ENCODE measurements at regions not wholly inside any gene's neighbourhood (a gene's known extent, or its start where the extent isn't known, plus 50 kb on each side); places are given as distances from the start of the nearest gene placed in this dataset.

- no peak overlapping the region for H3K4me3 ChIP-seq (ENCODE audit: low read depth, low read length)
- no peak for DNase-seq (ENCODE audit: low read depth)
- TF ChIP-seq CTCF (IDR thresholded peaks at IDR 0.05; ENCODE audit: insufficient read depth, low read depth, low read length): no peak
Measured at GRCh38 chrY:19574939-19575338, 169.6 kb downstream of the KDM5D start.

GRCh38 chrY:19573646-19574045 lies 170.9 kb downstream of the KDM5D start:
- H3K4me3 ChIP-seq (ENCODE audit: low read depth, low read length): no peak overlapping the region
- no peak for TF ChIP-seq CTCF (IDR thresholded peaks at IDR 0.05; ENCODE audit: insufficient read depth, low read depth, low read length)
- no peak for DNase-seq (ENCODE audit: low read depth)

- TF ChIP-seq CTCF (IDR thresholded peaks at IDR 0.05; ENCODE audit: insufficient read depth, low read depth, low read length): no peak
- no peak overlapping the region for H3K4me3 ChIP-seq (ENCODE audit: low read depth, low read length)
- DNase-seq (ENCODE audit: low read depth): no peak
Measured at GRCh38 chrY:19570999-19571398, 173.5 kb downstream of the KDM5D start.

GRCh38 chrY:19567943-19568342 lies 176.6 kb downstream of the KDM5D start:
- DNase-seq (ENCODE audit: low read depth): peak; percentile 11
- no peak for TF ChIP-seq CTCF (IDR thresholded peaks at IDR 0.05; ENCODE audit: insufficient read depth, low read depth, low read length)
- H3K4me3 ChIP-seq (ENCODE audit: low read depth, low read length): peak overlapping the region; percentile 74

- H3K4me3 ChIP-seq (ENCODE audit: low read depth, low read length): peak overlapping the region; percentile 74
- peak; percentile 93 for DNase-seq (ENCODE audit: low read depth)
- no peak for TF ChIP-seq CTCF (IDR thresholded peaks at IDR 0.05; ENCODE audit: insufficient read depth, low read depth, low read length)
Measured at GRCh38 chrY:19567051-19567921, 177.2 kb downstream of the KDM5D start.

GRCh38 chrY:19559161-19559560 lies 185.4 kb downstream of the KDM5D start:
- TF ChIP-seq CTCF (IDR thresholded peaks at IDR 0.05; ENCODE audit: insufficient read depth, low read depth, low read length): no peak
- DNase-seq (ENCODE audit: low read depth): no peak
- H3K4me3 ChIP-seq (ENCODE audit: low read depth, low read length): no peak overlapping the region

Data from fibroblast of villous mesenchyme (primary cell).